NCI-H69 (cell line): ENCODE measurements at regions not wholly inside any gene's neighbourhood (a gene's known extent, or its start where the extent isn't known, plus 50 kb on each side); places are given as distances from the start of the nearest gene placed in this dataset.

Experiments used
- DNase-seq: peaks from one replicate; lab custom pipeline; 2025; lab: John Stamatoyannopoulos, UW

GRCh38 chr2:120567128-120567527 lies 168.5 kb upstream of the GLI2 start:
- no peak for DNase-seq

GRCh38 chr2:120568089-120568974 lies 167.3 kb upstream of the GLI2 start:
- DNase-seq: peak; percentile 46

GRCh38 chr2:120568975-120569268 lies 166.7 kb upstream of the GLI2 start:
- peak; percentile 27 for DNase-seq

- no peak for DNase-seq
These were observed 165.7 kb upstream of the GLI2 start for GRCh38 chr2:120570001-120570400.

GRCh38 chr2:120570546-120570945 lies 165.1 kb upstream of the GLI2 start:
- DNase-seq: no peak

GRCh38 chr2:120571015-120571728 lies 164.5 kb upstream of the GLI2 start:
- no peak for DNase-seq

- no peak for DNase-seq
These were observed 163.4 kb upstream of the GLI2 start for GRCh38 chr2:120572226-120572625.

- no peak for DNase-seq
These were observed 161.0 kb upstream of the GLI2 start for GRCh38 chr2:120574620-120575019.

- no peak for DNase-seq
These were observed 159.7 kb upstream of the GLI2 start for GRCh38 chr2:120575966-120576365.

GRCh38 chr2:120576509-120577474 lies 158.9 kb upstream of the GLI2 start:
- DNase-seq: peak; percentile 93

GRCh38 chr2:120577721-120578295 lies 157.9 kb upstream of the GLI2 start:
- no peak for DNase-seq

- no peak for DNase-seq
These were observed 156.9 kb upstream of the GLI2 start for GRCh38 chr2:120578576-120579352.

- DNase-seq: no peak
These were observed 155.6 kb upstream of the GLI2 start for GRCh38 chr2:120579916-120580685.

- DNase-seq: no peak
These were observed 155.0 kb upstream of the GLI2 start for GRCh38 chr2:120580709-120581108.

- DNase-seq: no peak
These were observed 152.5 kb upstream of the GLI2 start for GRCh38 chr2:120583121-120583520.

GRCh38 chr2:120583851-120584570 lies 151.7 kb upstream of the GLI2 start:
- DNase-seq: no peak

- peak; percentile 80 for DNase-seq
These were observed 149.0 kb upstream of the GLI2 start for GRCh38 chr2:120586507-120587278.

GRCh38 chr2:120587279-120587996 lies 148.2 kb upstream of the GLI2 start:
- no peak for DNase-seq
